GM21528 (cell line): ENCODE measurements at regions not wholly inside any gene's neighbourhood (a gene's known extent, or its start where the extent isn't known, plus 50 kb on each side); places are given as distances from the start of the nearest gene placed in this dataset.
A peak's percentile ranks its signal among the peaks of the same experiment; 100 is the strongest.

Source experiments
- ATAC-seq: cut with Tn5 transposase; IDR thresholded peaks from one replicate; pipeline ENCODE4 v1.9.1; 2021; ENCODE audit warnings: mild to moderate bottlenecking, moderate library complexity; ENCODE audit not compliant: unreplicated experiment, low FRiP score

DNA sequence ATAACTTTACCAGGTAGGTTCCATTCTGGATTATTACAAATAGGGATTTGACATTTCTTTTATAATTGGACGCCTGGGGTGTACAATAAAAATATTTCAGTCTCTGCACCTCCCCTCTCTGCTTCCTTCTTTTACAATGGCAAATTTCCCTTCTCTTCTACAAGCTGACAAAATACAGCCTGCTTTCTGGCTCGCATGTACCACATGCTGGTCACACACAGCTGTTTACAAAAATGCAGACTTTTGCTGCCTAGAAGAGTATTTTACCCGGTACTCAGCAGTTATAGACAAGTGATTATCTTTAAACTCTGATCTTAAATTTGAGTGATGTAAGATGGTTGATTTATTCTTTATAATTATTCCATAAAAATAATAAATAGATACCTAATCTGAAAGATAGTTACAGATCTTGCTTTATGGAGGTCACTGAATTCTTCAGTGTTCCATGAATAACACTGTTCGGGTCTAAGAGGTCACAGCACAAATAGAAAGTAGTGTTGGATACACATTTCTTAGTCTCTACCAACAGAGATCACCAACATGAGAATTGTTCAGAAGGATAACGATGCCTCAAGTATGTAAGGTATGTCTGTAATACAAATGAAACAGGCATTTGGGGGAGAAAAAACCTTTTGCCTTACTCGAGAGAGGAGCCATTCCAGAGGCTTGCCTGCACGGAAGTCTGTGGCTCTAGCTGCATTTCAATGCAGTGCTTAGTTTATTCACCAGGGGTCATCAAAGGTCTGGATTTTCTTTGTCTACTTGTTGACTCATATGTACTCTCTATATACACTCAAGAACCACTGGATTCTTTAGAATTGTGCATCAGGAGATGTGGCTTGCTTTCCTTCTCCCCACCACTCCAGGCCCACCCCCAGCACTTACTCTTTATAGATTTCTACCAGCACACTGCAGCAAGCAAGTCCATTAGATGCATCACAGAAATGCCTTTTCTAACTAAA is 206.6 kb upstream of the RFX3 start:
- peak; percentile 93 for ATAC-seq

DNA sequence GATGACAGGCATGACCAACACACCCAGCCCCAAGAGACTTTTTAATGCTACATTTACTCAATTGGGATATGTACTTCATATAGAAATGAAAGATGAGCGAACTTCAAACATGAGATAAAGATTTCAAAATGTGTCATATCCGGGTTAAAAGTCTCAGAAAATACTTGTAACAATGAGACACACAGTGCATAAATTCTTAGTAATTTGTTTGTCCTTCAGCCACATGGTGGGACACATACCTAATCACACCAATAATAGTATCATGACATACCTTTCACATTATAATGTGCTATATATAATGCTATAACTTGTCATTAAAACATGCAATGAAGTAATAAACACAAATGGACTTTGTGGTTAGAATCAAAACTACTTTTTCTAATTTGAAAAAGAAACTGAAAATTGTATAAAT is 204.7 kb upstream of the RFX3 start:
- ATAC-seq: peak; percentile 43

DNA sequence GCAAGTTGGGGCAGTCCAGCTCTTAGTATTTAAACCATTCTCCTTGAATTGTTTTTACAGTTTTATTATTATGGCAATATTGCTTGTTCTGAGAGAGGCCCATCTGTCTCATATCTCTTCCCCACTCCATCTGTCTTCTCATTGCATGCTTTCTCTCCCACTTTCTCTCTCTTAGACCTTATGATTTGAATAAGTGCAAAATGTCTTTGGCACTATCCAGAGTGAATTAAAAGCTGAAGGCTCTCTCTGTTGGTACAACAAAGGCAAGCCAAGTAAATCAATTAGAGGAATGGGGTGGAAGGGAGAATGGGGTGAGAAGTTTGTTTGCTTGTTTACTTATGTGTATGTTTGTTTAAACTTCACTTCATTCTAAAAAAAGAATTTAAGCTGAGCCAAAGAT is 195.3 kb upstream of the RFX3 start:
- ATAC-seq: no peak

DNA sequence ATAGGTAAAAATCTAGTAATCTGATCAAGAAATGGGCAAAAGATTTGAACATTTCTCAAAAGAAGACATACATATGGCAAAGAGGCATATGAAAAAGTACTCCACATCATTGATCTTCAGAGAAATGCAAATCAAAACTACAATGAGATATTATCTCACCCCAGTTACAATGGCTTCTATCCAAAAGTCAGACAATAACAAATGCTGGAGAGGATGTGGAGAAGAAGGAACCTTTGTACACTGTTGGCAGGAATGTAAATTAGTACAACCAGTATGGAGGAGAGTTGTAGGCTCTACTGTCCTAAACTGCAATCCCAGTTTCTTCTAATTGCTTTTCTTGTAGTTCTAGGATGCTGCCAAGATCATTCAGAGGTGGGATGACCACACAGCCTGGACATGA is 193.5 kb upstream of the RFX3 start:
- ATAC-seq: no peak

DNA sequence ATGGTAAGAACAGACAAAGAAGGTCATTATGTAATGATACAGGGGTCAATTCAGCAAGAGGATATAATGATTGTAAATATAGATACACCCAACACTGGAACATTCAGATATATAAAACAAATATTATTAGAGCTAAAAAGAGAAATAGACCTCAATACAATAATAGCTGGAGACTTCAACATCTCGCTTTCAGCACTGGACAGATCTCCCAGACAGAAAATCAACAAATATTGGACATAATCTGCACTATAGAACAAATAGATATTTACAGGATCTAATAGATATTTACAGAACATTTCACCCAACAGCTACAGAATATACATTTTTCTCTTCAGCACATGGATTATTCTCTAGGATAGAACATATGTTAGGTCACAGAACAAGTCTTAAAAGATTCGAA is 190.6 kb upstream of the RFX3 start:
- no peak for ATAC-seq

DNA sequence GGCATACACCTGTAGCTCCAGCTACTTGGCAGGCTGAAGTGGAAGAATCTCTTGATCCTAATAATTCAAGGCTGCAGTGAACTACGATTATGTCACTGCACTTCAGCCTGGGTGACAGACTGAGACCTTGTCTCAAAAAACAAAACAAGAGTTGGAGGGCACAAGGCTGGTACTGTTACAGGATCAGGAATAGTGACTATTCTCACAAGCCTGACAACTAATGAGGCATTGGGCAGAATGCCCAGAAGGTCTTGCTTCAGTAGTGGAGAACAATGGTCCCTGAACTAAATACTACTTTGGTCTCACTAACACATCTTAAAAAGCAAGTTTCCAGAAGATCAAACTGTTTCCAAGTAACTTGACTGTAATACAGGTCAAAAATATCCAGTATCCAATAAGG is 182.9 kb upstream of the RFX3 start:
- no peak for ATAC-seq

DNA sequence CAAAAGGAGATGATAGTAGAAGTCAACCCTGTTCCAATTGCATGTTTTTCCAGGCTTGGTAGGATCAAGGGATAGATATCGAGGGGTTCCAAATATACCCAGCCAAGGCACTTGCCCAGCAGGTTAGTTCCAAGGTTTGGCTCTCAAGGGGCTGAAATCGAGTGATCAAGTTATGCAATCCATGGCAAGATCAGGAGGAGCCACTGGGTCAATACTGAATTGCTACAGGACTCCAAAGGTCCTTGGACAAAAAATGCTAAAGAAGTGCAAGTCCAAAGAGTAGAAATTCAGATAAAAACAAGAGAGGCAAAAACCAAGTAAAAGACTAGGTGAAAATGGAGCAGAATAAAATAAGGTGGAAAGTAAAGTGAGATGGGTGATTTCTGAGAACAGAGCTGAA is 179.1 kb upstream of the RFX3 start:
- ATAC-seq: no peak

DNA sequence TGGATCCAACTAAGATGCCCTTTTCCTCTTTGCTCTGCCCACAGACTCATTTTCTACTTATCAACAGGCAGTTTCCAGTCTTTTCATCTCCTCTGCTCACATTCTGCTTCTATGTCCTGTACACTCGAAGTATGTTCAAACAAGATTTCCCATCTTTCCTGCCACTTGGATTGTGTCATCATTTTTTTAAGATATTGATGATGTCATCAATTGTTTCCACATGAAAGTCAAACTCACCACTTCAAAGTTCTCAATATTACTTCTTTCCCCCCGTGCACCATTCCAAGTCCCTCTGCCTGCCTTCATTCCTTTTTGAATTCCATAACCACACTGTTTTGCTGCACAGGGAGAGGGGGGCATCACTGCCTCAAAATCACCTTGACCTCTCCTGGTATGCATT is 175.0 kb upstream of the RFX3 start:
- ATAC-seq: no peak

DNA sequence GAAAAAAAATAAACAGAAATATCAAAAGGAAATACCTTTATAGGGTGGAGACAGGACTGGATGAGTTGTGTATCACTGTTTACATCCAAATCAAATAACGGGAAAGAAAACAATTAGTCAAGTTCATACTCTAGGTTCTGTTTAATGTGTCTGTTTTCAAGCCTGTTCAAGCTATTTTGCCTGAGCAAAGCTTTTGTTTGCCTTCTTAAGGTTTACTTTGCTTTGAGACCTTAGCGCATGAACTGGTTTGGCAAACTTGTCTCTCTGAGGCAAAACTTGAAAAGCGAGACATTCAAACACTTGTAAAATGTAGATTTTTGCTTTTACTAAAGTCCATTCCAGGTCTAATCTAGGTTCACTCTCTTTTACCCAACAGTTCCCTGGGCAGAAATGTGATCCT is 174.1 kb upstream of the RFX3 start:
- no peak for ATAC-seq

DNA sequence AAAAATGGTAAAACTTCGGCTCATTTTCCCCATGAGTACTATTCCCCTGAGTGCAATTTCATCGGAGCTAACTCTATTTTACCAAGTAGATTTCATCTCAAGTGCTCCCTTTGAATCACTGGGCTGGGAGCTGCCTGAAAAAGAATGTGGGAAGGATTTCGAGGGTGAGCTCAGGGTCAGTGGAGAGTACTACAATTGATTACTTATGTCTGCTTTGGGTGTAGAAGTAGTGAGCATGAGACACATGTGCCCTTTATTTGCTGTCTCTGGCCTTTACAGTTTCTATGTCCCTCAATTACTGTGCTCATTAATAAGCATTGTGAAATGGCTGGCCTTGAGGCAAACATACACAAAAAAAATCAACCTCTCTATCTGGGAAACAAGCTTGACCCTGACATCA is 172.7 kb upstream of the RFX3 start:
- ATAC-seq: no peak

DNA sequence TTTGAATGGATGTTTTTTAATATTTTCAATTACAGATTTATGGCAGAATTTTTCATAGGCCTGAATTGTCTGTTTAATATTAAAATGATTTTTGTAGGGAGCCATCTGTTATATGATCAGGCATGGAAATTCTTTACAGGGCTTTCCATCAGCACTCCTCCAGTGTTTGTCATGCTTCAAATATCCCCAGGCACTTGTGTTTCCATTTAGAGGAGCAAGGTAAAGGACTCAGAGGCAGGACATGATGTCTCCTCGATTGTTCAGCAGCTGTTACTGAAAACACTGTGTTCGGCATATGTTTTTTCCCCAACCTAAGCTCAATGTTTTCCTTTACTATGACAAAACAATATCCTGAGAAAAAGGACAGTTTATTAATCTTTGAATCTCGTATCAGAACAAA is 172.3 kb upstream of the RFX3 start:
- ATAC-seq: no peak

DNA sequence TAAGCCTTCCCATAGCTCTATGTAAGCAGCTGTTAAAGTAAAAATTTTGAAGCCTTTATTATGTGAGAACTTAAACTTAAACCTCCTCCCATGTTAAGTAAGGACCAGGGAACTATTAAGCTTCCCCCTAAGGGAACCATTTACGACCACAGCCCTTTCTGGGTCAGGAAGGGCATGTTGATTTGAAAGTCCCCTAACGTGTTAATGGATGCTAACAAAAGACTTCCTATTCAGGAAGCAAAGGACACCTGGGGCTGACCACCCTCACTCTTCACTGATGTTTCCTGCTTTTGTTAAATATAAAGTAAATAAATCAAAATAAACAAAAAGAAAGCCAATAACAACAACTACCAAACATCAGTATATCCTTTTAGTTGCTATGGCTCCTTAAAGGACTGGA is 170.6 kb upstream of the RFX3 start:
- no peak for ATAC-seq

DNA sequence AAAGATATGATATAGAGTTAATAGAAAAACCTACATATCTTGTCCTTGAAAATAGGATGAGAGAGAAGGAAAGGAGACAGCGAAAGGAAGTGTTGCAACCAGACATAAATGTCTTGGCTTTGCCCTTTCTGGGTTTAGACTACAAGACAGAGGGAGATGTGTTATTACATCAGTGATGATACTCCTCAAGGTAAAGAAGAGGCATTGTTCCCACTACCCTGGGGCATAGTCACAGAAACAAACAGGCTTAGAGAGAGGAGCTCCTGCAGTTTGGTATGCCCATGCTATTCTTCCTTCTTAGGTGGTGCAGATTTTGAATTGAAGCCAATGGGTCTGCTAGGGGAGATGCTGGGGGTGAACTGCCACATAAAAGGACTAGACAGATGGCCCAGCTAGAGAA is 166.8 kb upstream of the RFX3 start:
- no peak for ATAC-seq

DNA sequence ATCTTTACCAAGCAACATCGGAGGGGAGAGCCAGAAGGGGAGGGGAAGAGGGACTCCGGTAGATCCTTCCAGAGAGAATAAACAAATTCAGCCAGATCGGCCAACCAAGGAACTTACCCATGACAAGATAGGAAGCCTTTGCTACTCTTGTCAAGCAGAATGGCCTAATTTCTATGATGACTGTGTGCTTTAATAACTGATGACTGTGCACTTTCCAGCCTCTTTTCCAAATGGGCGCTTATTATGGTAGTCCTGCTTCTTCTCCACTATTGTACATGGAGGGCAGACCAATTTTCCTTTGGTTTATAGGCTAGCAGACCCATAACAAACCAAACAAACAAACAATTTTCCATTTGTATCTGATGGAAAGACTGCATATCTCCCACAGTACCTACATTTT is 163.8 kb upstream of the RFX3 start:
- no peak for ATAC-seq

DNA sequence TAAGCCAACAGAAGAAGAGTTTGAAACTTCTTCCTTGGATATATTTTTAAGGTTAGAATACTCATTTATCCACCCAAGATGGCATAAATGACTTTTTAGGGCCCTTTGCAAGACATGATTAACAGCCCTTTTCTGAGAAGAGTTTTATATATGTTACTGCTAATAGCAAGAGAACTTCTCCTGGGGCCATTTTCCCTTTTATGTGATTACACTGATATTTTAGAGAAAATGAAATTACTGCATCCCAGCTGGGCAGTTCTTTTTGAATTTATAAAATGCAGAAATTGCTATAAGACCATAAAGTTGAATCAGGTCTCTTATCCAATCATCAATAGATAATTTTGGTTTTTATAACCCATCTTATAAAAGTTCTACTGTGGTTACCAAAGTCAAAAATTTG is 161.3 kb upstream of the RFX3 start:
- no peak for ATAC-seq

DNA sequence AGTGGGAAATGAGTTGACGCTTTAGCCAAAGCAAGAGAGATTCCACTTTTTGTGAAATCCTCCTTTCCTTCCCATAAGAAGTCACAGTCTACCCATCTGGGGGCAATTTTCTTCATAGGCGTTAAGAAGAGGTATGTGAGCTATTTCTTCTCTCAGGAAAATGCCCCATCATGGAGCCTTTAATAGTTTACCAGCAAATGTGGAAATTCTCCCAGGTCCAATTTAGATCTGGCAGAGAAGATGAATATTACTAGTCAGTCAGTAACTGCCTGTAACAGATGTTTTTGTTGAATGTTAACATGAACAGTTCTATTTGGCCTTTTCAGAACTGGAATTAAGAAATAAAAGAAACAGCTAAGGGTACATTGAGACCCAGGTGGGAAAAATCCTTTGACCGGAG is 156.4 kb upstream of the RFX3 start:
- no peak for ATAC-seq

DNA sequence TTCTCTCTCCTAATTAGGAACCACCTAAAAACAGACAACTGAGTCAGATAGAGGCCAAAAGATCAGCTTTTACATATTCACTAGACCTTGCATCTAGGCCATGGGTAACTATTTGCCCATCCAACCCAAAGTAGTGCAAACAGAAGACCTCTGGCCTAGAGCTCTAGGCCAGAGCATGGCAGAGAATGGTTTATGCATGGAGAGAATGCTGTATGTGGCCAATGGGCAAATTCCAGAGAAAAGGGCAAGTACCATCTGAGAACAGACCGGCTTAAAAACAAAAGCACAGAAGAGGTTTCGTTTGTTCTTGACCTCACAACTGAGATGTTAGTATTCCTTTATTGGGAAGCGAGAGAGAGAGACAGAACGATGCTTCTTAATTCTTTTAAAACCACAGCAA is 151.7 kb upstream of the RFX3 start:
- ATAC-seq: no peak

DNA sequence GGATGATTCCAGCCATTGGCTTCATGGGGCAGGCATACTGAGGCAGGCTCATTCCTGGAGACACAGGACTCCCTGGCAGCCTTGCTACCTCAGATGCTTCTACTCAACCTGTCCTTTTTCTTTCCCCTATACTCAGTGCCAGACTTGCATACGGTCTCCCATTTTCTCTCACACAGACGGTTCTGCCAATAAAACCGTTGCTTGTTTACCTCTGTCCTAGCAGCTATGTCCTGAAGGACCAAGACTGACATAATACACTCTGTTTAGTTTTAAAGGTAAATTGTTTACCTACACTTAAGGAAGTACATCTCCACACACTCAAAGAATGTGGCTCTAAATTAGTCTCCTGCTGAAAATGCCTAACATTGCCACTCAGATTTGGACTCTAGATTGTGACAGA is 151.0 kb upstream of the RFX3 start:
- ATAC-seq: no peak

DNA sequence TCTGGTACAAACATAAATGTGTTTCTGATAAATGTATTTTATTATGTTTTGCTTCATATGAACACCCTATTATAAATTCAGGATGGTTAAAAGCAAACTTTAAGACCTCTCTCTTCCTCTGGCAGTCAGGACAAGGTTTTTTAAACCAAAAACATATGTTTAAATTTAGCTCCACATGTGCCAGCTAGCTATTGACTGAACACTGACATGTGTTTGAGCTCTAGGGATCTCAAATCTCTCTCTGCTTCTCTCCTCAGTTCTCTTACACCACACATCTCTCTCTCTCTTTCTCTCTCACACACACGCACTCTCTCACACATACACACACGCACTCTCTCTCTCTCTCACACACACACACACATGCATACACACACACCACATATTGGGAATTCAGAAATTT is 150.1 kb upstream of the RFX3 start:
- ATAC-seq: no peak

DNA sequence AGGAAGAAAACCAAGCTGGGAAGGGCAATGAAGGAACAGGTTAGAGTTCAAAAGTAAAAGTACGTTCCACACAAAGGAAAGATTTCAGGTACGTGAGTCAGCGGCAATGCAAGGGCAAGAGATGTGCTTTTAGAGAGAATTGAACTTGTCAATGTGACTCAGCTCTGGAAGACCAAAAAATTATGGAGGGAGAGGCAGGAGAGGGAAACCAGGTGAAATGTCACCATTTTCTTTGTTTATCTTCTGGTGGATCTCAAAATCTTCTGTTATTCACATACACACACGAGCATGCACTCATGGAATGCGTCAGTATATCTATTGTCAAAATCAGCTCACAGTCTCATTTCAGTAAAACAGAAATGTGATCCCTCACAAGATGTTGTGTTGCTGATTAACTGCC is 148.8 kb upstream of the RFX3 start:
- no peak for ATAC-seq

DNA sequence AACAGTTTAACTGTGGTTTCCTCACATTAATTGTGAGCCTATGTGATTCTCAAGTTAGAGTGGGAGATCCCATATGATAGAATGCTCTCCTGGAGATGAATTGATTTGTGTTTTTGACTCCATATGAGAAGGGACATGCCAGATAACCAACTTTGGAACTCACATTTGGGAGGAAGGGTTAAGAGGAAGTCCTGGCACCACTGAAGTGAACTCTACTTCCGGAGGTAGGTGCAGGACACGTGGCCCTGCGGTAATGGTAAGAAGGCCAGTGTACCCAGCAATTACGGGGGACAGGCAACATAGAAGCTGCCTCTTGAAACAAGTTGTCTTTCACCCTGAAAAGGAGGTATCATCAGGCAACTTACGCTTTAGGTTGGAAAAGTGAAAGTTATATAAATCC is 146.6 kb upstream of the RFX3 start:
- no peak for ATAC-seq

DNA sequence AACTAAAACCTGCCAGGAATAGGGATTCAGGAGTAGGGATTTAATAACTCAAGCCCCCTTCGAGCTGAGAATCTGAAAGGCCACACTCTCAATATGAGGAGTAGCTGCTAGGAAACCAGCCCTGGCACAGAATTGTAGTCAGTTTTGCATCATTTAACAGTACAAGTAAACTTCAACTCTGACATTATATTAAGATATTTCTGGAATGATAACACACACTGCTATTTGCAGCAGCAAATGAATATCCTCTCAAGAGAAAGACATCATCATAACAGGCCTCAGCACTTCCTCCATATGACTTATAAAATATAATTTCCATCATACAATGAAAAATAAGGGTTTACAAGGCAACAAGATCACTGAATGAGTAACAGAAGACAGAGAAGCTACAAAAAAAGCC is 138.2 kb upstream of the RFX3 start:
- ATAC-seq: no peak

DNA sequence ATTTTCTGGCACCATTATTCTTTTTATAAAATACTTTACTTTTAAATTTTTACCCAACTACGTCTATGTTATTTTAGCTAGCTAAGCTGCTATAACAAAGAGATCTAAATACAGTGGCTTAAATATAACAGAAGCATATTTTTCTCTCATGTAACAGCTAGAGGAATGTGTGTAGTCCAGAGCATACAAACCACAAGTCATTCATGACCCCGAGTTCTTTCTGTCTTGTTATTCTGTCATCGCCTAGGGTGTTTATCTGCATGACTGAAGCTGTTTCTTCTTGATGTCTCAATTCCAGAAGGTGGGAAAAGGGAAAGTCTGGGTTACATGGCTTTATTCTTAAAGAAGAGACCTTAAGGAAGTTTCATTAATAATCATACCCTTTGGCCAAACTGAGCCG is 136.9 kb upstream of the RFX3 start:
- ATAC-seq: no peak
